H9 (cell line): ENCODE measurements at regions not wholly inside any gene's neighbourhood (a gene's known extent, or its start where the extent isn't known, plus 50 kb on each side); places are given as distances from the start of the nearest gene placed in this dataset.

Experiments used
- DNase-seq: peaks from one replicate; pipeline ENCODE4 v3.0.0-alpha.2; 2017
- H2AFZ ChIP-seq: one replicate; pipeline ENCODE4 v1.6.1; 2013; ENCODE audit warnings: mild to moderate bottlenecking, low read length, control low read depth, moderate library complexity
- H2AK5ac ChIP-seq: 2 replicates; pipeline ENCODE4 v1.6.1; 2013; ENCODE audit warnings: low read length, control low read depth, mixed read lengths; ENCODE audit not compliant: insufficient read length
- H2BK120ac ChIP-seq: one replicate; pipeline ENCODE4 v1.6.1; 2013; ENCODE audit warnings: low read depth, mild to moderate bottlenecking, low read length, control low read depth, inconsistent platforms; ENCODE audit not compliant: poor library complexity, severe bottlenecking
- H2BK12ac ChIP-seq: 2 replicates; pipeline ENCODE4 v1.6.1; 2013; ENCODE audit warnings: low read length, control low read depth, mixed read lengths, low read depth; ENCODE audit not compliant: insufficient read length
- H2BK15ac ChIP-seq: 2 replicates; pipeline ENCODE4 v1.6.1; 2013; ENCODE audit warnings: low read depth, low read length, control low read depth
- H2BK20ac ChIP-seq: one replicate; pipeline ENCODE4 v1.6.1; 2013; ENCODE audit warnings: low read depth, mild to moderate bottlenecking, low read length, control low read depth, inconsistent platforms; ENCODE audit not compliant: poor library complexity, severe bottlenecking
- H2BK5ac ChIP-seq: 2 replicates; pipeline ENCODE4 v1.6.1; 2013; ENCODE audit warnings: low read length, control low read depth, mixed read lengths; ENCODE audit not compliant: insufficient read length
- H3K14ac ChIP-seq: 2 replicates; pipeline ENCODE4 v1.6.1; 2013; ENCODE audit warnings: low read length, control low read depth; ENCODE audit not compliant: insufficient read depth
- H3K18ac ChIP-seq: 2 replicates; pipeline ENCODE4 v1.6.1; 2013; ENCODE audit warnings: low read depth, mild to moderate bottlenecking, mixed read lengths, low read length, control low read depth; ENCODE audit not compliant: insufficient read length
- H3K23ac ChIP-seq: 2 replicates; pipeline ENCODE4 v1.6.1; 2013; ENCODE audit warnings: low read length, control low read depth, mixed read lengths, low read depth; ENCODE audit not compliant: insufficient read length
- H3K23me2 ChIP-seq: 2 replicates; pipeline ENCODE4 v1.6.1; 2013; ENCODE audit warnings: low read depth, mild to moderate bottlenecking, mixed read lengths, low read length, control low read depth; ENCODE audit not compliant: insufficient read length, poor library complexity, severe bottlenecking
- H3K27ac ChIP-seq: 2 replicates; pipeline ENCODE4 v1.5.1; 2013; ENCODE audit warnings: low read length, control low read depth, mixed read lengths, low read depth; ENCODE audit not compliant: insufficient read length
- H3K27me3 ChIP-seq: 2 replicates; pipeline ENCODE4 v1.6.1; 2013; ENCODE audit warnings: low read length, control low read depth, inconsistent platforms; ENCODE audit not compliant: insufficient read depth
- H3K4ac ChIP-seq: 2 replicates; pipeline ENCODE4 v1.6.1; 2013; ENCODE audit warnings: low read depth, mild to moderate bottlenecking, control low read depth, inconsistent platforms, low read length, moderate library complexity
- H3K4me1 ChIP-seq: 2 replicates; pipeline ENCODE4 v1.6.1; 2013; ENCODE audit warnings: low read length, control low read depth, inconsistent platforms; ENCODE audit not compliant: insufficient read depth
- H3K4me2 ChIP-seq: 2 replicates; pipeline ENCODE4 v1.6.1; 2013; ENCODE audit warnings: low read length, control low read depth, mixed read lengths; ENCODE audit not compliant: insufficient read length, insufficient read depth
- H3K56ac ChIP-seq: 2 replicates; pipeline ENCODE4 v1.6.1; 2013; ENCODE audit warnings: low read depth, mild to moderate bottlenecking, mixed read lengths, low read length, control low read depth; ENCODE audit not compliant: insufficient read length
- H3K79me1 ChIP-seq: 2 replicates; pipeline ENCODE4 v1.6.1; 2013; ENCODE audit warnings: low read depth, mild to moderate bottlenecking, moderate library complexity, low read length, control low read depth, inconsistent platforms; ENCODE audit not compliant: insufficient read depth, poor library complexity, severe bottlenecking
- H3K79me2 ChIP-seq: 2 replicates; pipeline ENCODE4 v1.6.1; 2013; ENCODE audit warnings: low read length, control low read depth, inconsistent platforms; ENCODE audit not compliant: insufficient read depth
- H3K9ac ChIP-seq: 2 replicates; pipeline ENCODE4 v1.6.1; 2013; ENCODE audit warnings: low read length, control low read depth, mixed read lengths; ENCODE audit not compliant: insufficient read length; ENCODE audit errors: extremely low read depth
- H3K9me3 ChIP-seq: one replicate; pipeline ENCODE4 v1.6.1; 2013; ENCODE audit warnings: low read depth, low read length, inconsistent platforms; ENCODE audit not compliant: control insufficient read depth
- H3T11ph ChIP-seq: one replicate; pipeline ENCODE4 v1.6.1; 2013; ENCODE audit warnings: mild to moderate bottlenecking, low read length, control low read depth, inconsistent platforms
- H4K20me1 ChIP-seq: one replicate; pipeline ENCODE4 v1.6.1; 2013; ENCODE audit not compliant: control insufficient read depth, insufficient read length, insufficient read depth
- H4K5ac ChIP-seq: 2 replicates; pipeline ENCODE4 v1.6.1; 2013; ENCODE audit warnings: low read depth, mild to moderate bottlenecking, mixed read lengths, low read length, control low read depth; ENCODE audit not compliant: insufficient read length
- H4K8ac ChIP-seq: replicated peaks from 2 replicates; pipeline ENCODE4 v1.6.1; 2013; ENCODE audit warnings: low read length, control low read depth, mixed read lengths, low read depth; ENCODE audit not compliant: insufficient read length
- H4K91ac ChIP-seq: 2 replicates; pipeline ENCODE4 v1.6.1; 2013; ENCODE audit warnings: low read depth, mild to moderate bottlenecking, moderate library complexity, mixed read lengths, low read length, control low read depth; ENCODE audit not compliant: insufficient read length
- H3K27ac Mint-ChIP-seq, 3 experiments: 2 replicates in 2 of 3; 3 replicates in 1 of 3; pipeline ENCODE4 v1.8.0; 2020 to 2021; ENCODE audit warnings: mixed read lengths in 3 of 3, mild to moderate bottlenecking in 1 of 3, moderate library complexity in 1 of 3
- H3K27me3 Mint-ChIP-seq: 2 replicates; pipeline ENCODE4 v1.8.0; 2021; ENCODE audit warnings: low read depth, mild to moderate bottlenecking, moderate library complexity, mixed read lengths
- H3K36me3 Mint-ChIP-seq, 3 experiments: 2 replicates in 2 of 3; 3 replicates in 1 of 3; pipeline ENCODE4 v1.8.0; 2020 to 2021; ENCODE audit warnings: low read depth in 3 of 3, mixed read lengths in 3 of 3; ENCODE audit not compliant: insufficient read depth in 1 of 3
- H3K4me1 Mint-ChIP-seq, 2 experiments: 2 replicates each; pipeline ENCODE4 v1.8.0; 2020; ENCODE audit warnings: mixed read lengths in 2 of 2
- H3K4me3 Mint-ChIP-seq, 2 experiments: 2 replicates in 1 of 2; 3 replicates in 1 of 2; pipeline ENCODE4 v1.8.0; 2020 to 2021; ENCODE audit warnings: mild to moderate bottlenecking in 2 of 2, mixed read lengths in 2 of 2, moderate library complexity in 1 of 2
- H3K9me3 Mint-ChIP-seq, 2 experiments: 2 replicates in 1 of 2; 3 replicates in 1 of 2; pipeline ENCODE4 v1.8.0; 2020; ENCODE audit warnings: mild to moderate bottlenecking in 2 of 2, mixed read lengths in 2 of 2, moderate library complexity in 1 of 2
- WGBS: extraction: QIAGEN DNeasy Blood & Tissue Kit; methylation state at CpG from one replicate; pipeline ENCODE4 v1.1.7; 2013; ENCODE audit warnings: missing lambda C conversion rate, low lambda C conversion rate, mixed read lengths; ENCODE audit not compliant: insufficient read length; ENCODE audit errors: extremely low coverage; 5-methylcytosine and 5-hydroxymethylcytosine counted together
- TF ChIP-seq, protein P1 (sequence below): fragments of 200-600 bp; sonication (generic); conservative IDR thresholded peaks from 3 replicates; pipeline ENCODE4 v1.8.0; 2021; ENCODE audit warnings: antibody characterized with exemption, mild to moderate bottlenecking

DNA sequence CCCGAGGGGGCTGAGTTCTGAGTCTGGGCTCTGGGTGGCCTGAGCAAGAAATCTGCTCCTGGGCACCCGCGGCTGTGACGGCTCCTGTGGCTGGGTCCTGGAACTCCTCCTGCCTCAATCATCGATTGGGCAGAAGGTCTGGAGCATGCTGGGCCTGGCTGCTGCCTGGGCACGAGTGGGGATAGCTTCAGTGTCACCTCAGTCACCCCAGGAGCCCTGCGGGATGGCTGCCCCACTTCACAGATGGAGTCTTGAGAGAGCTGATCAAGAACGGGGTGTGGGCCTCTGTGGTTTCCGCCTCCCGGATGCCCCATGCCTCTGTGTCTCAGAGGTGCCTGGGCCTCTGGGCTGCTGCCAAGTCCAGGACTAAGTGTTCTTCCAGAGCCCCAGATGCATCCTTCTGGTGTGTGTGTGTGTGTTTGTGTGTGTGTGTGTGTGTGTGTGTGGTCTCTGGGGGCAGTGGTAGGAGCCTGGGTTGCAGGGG, 185.6 kb upstream of the C14orf180 start:
- peaks cover 8 to 27% (median 9%) of the 10 kb centered on the region in 3 experiments; a peak in 6 of 7 replicates for H3K36me3 Mint-ChIP-seq
- Histone ChIP-seq H2BK120ac (no peak overlapping the region), H2BK12ac (no peak overlapping the region), H3K79me2 (no peaks in the 10 kb centered on the region), H3K23me2 (no peaks in the 10 kb centered on the region), H3K9me3 (no peaks in the 10 kb centered on the region), H2AFZ (no peak overlapping the region), H3K27me3 (no peaks in the 10 kb centered on the region), H3K4me1 (no peaks in the 10 kb centered on the region), H4K20me1 (no peaks in the 10 kb centered on the region), H3K23ac (no peak overlapping the region), H3K27ac (no peak overlapping the region), H3K18ac (no peak overlapping the region), H4K5ac (no peak overlapping the region), H2BK15ac (no peak overlapping the region), H3K4me2 (no peak overlapping the region), H3K79me1 (no peaks in the 10 kb centered on the region), H4K91ac (no peak overlapping the region), H3K4ac (no peak overlapping the region), H3K9ac (no peak overlapping the region), H2BK5ac (no peak overlapping the region), H2AK5ac (no peak overlapping the region), H4K8ac (no peak overlapping the region), H3K56ac (no peak overlapping the region), H3K14ac (no peak overlapping the region; the same call in 1 of the 2 replicates), H2BK20ac (no peak overlapping the region), H3T11ph (no peak overlapping the region)
- peaks cover 6% of the 10 kb centered on the region; the same call in 1 of the 2 replicates for H3K27me3 Mint-ChIP-seq
- H3K9me3 Mint-ChIP-seq: peaks cover 19 to 28% of the 10 kb centered on the region in 2 experiments
- TF ChIP-seq, protein P1, sequence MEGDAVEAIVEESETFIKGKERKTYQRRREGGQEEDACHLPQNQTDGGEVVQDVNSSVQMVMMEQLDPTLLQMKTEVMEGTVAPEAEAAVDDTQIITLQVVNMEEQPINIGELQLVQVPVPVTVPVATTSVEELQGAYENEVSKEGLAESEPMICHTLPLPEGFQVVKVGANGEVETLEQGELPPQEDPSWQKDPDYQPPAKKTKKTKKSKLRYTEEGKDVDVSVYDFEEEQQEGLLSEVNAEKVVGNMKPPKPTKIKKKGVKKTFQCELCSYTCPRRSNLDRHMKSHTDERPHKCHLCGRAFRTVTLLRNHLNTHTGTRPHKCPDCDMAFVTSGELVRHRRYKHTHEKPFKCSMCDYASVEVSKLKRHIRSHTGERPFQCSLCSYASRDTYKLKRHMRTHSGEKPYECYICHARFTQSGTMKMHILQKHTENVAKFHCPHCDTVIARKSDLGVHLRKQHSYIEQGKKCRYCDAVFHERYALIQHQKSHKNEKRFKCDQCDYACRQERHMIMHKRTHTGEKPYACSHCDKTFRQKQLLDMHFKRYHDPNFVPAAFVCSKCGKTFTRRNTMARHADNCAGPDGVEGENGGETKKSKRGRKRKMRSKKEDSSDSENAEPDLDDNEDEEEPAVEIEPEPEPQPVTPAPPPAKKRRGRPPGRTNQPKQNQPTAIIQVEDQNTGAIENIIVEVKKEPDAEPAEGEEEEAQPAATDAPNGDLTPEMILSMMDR: no peak
- H3K27ac Mint-ChIP-seq: peak overlapping the region in 1 of 3 experiments; percentile 67; a peak in 3 of 7 replicates
- peaks cover 13 to 25% of the 10 kb centered on the region in 2 experiments for H3K4me1 Mint-ChIP-seq
- no CpG with 5 or more reads among the region's 10 CpGs for WGBS
- H3K4me3 Mint-ChIP-seq: no peak overlapping the region
- DNase-seq: peak; percentile 24
